CD14-positive monocyte (primary cell): ENCODE measurements at regions not wholly inside any gene's neighbourhood (a gene's known extent, or its start where the extent isn't known, plus 50 kb on each side); places are given as distances from the start of the nearest gene placed in this dataset.

Experiments used
- DNase-seq, 3 donors: peaks; one replicate each; pipeline ENCODE4 v3.0.0-alpha.2; 2011 to 2022
- H2AFZ ChIP-seq: 2 replicates; pipeline ENCODE4 v1.6.0; 2012; ENCODE audit warnings: mild to moderate bottlenecking, low read depth, low read length, inconsistent platforms; ENCODE audit not compliant: insufficient read depth, poor library complexity, severe bottlenecking
- H3K27ac ChIP-seq, 2 donors: 1 replicate in 1 of 2; 2 replicates in 1 of 2; pipeline ENCODE4 v1.5.1; 2012 to 2013; ENCODE audit warnings: low read length in 2 of 2, control low read depth in 1 of 2, inconsistent platforms in 1 of 2, low read depth in 1 of 2, mild to moderate bottlenecking in 1 of 2
- H3K27me3 ChIP-seq, 2 donors: one replicate each; pipeline versions ENCODE4 v1.6.0 to v1.6.1; 2011 to 2013; ENCODE audit warnings: low read length in 2 of 2; ENCODE audit not compliant: control insufficient read depth in 2 of 2, insufficient read depth in 2 of 2
- H3K36me3 ChIP-seq, 2 donors: replicated peaks in 1 of 2; 1 replicate in 1 of 2; 2 replicates in 1 of 2; pipeline versions ENCODE4 v1.5.1 to v1.6.1; 2012 to 2013; ENCODE audit warnings: low read length in 2 of 2, control low read depth in 1 of 2, inconsistent platforms in 1 of 2, mild to moderate bottlenecking in 1 of 2; ENCODE audit not compliant: insufficient read depth in 2 of 2, control insufficient read depth in 1 of 2
- H3K4me1 ChIP-seq, 2 donors: 1 replicate in 1 of 2; 2 replicates in 1 of 2; pipeline versions ENCODE4 v1.5.1 to v1.6.1; 2012 to 2013; ENCODE audit warnings: low read length in 2 of 2, control low read depth in 1 of 2, inconsistent platforms in 1 of 2, mild to moderate bottlenecking in 1 of 2, moderate library complexity in 1 of 2; ENCODE audit not compliant: insufficient read depth in 2 of 2, control insufficient read depth in 1 of 2
- H3K4me2 ChIP-seq: replicated peaks from 2 replicates; pipeline ENCODE3; 2012; ENCODE audit warnings: low read length, moderate library complexity, mild to moderate bottlenecking; ENCODE audit not compliant: poor library complexity, severe bottlenecking; ENCODE audit errors: extremely low read depth
- H3K4me3 ChIP-seq, 3 experiments: fragments of 200-600 bp in 1 of 3; sonication (generic) in 1 of 3; replicated peaks in 1 of 3; 1 replicate in 2 of 3; 2 replicates in 1 of 3; pipeline ENCODE4 v1.5.1; 2011 to 2013; ENCODE audit warnings: low read length in 3 of 3, mild to moderate bottlenecking in 3 of 3, control low read depth in 2 of 3, low read depth in 2 of 3, inconsistent platforms in 1 of 3, moderate library complexity in 1 of 3
- H3K79me2 ChIP-seq: 2 replicates; pipeline ENCODE4 v1.6.0; 2012; ENCODE audit warnings: mild to moderate bottlenecking, control low read depth, inconsistent platforms, low read length, moderate library complexity; ENCODE audit not compliant: insufficient read depth
- H3K9ac ChIP-seq: 2 replicates; pipeline ENCODE4 v1.6.0; 2017; ENCODE audit warnings: low read length, mild to moderate bottlenecking; ENCODE audit not compliant: insufficient read depth, poor library complexity, severe bottlenecking
- H3K9me3 ChIP-seq, 2 donors: replicated peaks in 1 of 2; 1 replicate in 1 of 2; 2 replicates in 1 of 2; pipeline versions ENCODE4 v1.5.1 to v1.6.1; 2012 to 2013; ENCODE audit warnings: low read length in 2 of 2, control low read depth in 1 of 2; ENCODE audit not compliant: control insufficient read depth in 1 of 2, insufficient read depth in 1 of 2
- H4K20me1 ChIP-seq: 2 replicates; pipeline ENCODE4 v1.6.0; 2012; ENCODE audit warnings: mild to moderate bottlenecking, low read length, control low read depth, moderate library complexity; ENCODE audit not compliant: insufficient read depth
- H3K27ac Mint-ChIP-seq, 7 donors: one replicate each; pipeline ENCODE4 v1.8.0; 2020; ENCODE audit warnings: mild to moderate bottlenecking in 7 of 7, mixed read lengths in 7 of 7, moderate library complexity in 6 of 7, inconsistent platforms in 2 of 7
- H3K27me3 Mint-ChIP-seq, 3 donors: one replicate each; pipeline ENCODE4 v1.8.0; 2021 to 2022; ENCODE audit warnings: low read depth in 3 of 3, mild to moderate bottlenecking in 3 of 3, mixed read lengths in 3 of 3, moderate library complexity in 3 of 3, inconsistent platforms in 1 of 3
- H3K36me3 Mint-ChIP-seq, 2 donors: one replicate each; pipeline ENCODE4 v1.8.0; 2020; ENCODE audit warnings: mixed read lengths in 2 of 2, inconsistent platforms in 1 of 2, mild to moderate bottlenecking in 1 of 2
- H3K4me1 Mint-ChIP-seq: one replicate; pipeline ENCODE4 v1.8.0; 2020; ENCODE audit warnings: mild to moderate bottlenecking, mixed read lengths
- H3K4me3 Mint-ChIP-seq, 2 donors: one replicate each; pipeline ENCODE4 v1.8.0; 2020; ENCODE audit warnings: mild to moderate bottlenecking in 2 of 2, mixed read lengths in 2 of 2, moderate library complexity in 1 of 2
- H3K9me3 Mint-ChIP-seq, 7 donors: one replicate each; pipeline ENCODE4 v1.8.0; 2020 to 2022; ENCODE audit warnings: mixed read lengths in 7 of 7, mild to moderate bottlenecking in 6 of 7, moderate library complexity in 6 of 7, inconsistent platforms in 2 of 7
- WGBS: methylation state at CpG from one replicate; pipeline ENCODE4 v1.1.5; 2013; ENCODE audit warnings: missing lambda C conversion rate; ENCODE audit not compliant: insufficient coverage; 5-methylcytosine and 5-hydroxymethylcytosine counted together
- intact Hi-C, 2 donors: fragments of 100-400 bp; cut with micrococcal nuclease; formaldehyde crosslinking; loops; one replicate each; pipeline versions ENCODE4 v1.15.0 to v1.15.1; 2023
- TF ChIP-seq, protein P1 (sequence below): fragments of 200-600 bp; IDR thresholded peaks from one replicate; pipeline ENCODE4 v1.8.0; 2022; ENCODE audit warnings: antibody characterized with exemption, mild to moderate bottlenecking

DNA sequence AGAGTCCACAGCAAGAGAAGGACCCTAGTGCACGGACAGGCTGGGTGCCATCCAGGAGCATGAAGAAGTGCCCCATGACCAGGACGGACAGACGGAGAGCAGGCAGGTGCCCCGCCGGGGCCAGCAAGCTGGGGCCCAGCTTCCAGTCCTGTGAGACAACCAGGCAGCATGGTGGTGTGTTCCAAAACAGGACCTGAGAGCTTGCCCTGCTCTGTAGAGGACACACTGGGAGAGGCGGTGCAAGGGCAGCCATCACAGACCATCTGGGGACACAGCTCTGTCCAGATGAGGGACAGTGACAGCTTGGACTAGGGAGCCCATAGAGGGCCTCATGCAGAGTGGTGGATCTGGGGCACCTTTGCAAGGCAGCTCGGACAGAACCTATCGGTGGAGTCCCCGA, 279.8 kb downstream of the EIPR1 start:
- intact Hi-C loops: no loop called here
- H2AFZ ChIP-seq: no peak overlapping the region
- H3K4me3 Mint-ChIP-seq: no peak overlapping the region
- H3K4me1 Mint-ChIP-seq: peaks cover 7% of the 10 kb centered on the region
- H3K4me2 ChIP-seq: no peak overlapping the region
- no peak overlapping the region for H3K9ac ChIP-seq
- WGBS: 95% methylated on average over 6 of the region's 9 CpGs
- no peak overlapping the region for H3K27ac ChIP-seq
- no peaks in the 10 kb centered on the region for H3K27me3 ChIP-seq
- no peak for DNase-seq
- no peaks in the 10 kb centered on the region for H3K79me2 ChIP-seq
- no peaks in the 10 kb centered on the region for H3K9me3 ChIP-seq
- no peak overlapping the region for H3K4me3 ChIP-seq
- TF ChIP-seq, protein P1, sequence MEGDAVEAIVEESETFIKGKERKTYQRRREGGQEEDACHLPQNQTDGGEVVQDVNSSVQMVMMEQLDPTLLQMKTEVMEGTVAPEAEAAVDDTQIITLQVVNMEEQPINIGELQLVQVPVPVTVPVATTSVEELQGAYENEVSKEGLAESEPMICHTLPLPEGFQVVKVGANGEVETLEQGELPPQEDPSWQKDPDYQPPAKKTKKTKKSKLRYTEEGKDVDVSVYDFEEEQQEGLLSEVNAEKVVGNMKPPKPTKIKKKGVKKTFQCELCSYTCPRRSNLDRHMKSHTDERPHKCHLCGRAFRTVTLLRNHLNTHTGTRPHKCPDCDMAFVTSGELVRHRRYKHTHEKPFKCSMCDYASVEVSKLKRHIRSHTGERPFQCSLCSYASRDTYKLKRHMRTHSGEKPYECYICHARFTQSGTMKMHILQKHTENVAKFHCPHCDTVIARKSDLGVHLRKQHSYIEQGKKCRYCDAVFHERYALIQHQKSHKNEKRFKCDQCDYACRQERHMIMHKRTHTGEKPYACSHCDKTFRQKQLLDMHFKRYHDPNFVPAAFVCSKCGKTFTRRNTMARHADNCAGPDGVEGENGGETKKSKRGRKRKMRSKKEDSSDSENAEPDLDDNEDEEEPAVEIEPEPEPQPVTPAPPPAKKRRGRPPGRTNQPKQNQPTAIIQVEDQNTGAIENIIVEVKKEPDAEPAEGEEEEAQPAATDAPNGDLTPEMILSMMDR: no peak
- H3K4me1 ChIP-seq: no peaks in the 10 kb centered on the region
- no peaks in the 10 kb centered on the region for H3K36me3 Mint-ChIP-seq
- peaks cover 16 to 25% (median 23%) of the 10 kb centered on the region in 3 donors for H3K27me3 Mint-ChIP-seq
- H3K27ac Mint-ChIP-seq: no peak overlapping the region
- H3K36me3 ChIP-seq: no peaks in the 10 kb centered on the region
- H4K20me1 ChIP-seq: no peaks in the 10 kb centered on the region
- peaks cover 0 to 5% (median 2%) of the 10 kb centered on the region in 7 donors for H3K9me3 Mint-ChIP-seq

DNA sequence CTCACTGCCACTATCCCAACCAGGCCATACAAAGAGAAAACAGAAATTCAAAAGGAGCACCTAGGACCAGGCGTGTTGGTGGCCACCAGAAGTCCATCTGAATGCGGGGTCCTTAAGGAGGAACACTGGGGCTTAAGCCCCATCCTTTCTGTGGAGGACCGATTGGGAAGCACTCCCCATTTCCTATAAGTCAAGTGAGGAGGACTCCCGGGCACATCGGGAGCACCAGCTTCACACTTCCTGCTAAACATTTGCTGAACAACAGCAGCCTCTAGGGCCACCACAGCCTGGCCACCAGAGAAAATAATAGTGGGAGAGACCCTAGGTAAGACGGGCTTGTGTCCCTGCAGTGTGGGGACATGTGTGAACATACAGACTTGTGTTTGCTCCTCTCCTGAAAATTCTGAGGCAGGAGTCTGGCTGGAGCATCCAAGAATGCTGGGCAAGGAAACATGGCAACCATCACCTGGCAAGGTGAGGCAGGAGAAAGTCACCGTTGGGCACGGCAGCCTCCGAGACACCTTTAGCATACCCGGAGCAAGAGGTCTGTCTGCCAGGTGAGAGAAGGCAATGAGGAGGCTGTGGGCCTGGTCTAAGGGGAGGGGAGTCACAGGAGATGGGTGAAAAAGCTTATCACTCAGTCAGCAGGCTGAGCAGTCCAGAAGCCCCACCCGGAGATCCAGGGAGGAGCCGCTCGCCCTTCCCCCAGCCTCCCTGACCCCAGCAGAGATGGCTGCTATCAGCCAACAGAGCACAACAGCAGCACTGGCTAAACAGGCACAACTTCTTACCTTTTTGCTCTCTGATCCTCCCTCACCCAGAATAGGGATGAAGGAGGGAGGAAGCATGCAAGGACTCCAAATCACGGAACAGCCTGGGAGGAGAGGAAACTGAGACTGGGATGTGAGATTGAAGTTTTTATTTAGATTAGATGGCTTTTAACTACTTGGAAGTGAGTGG, 282.3 kb downstream of the EIPR1 start:
- H3K9me3 Mint-ChIP-seq: peaks cover 0 to 4% (median 0%) of the 10 kb centered on the region in 7 donors
- H3K27me3 Mint-ChIP-seq: peaks cover 14 to 15% (median 14%) of the 10 kb centered on the region in 3 donors
- no peaks in the 10 kb centered on the region for H3K9me3 ChIP-seq
- H3K27ac Mint-ChIP-seq: no peak overlapping the region
- no peak overlapping the region for H2AFZ ChIP-seq
- H3K4me2 ChIP-seq: no peak overlapping the region
- H3K4me1 Mint-ChIP-seq: peaks cover 5% of the 10 kb centered on the region
- no peaks in the 10 kb centered on the region for H4K20me1 ChIP-seq
- no peak overlapping the region for H3K4me3 Mint-ChIP-seq
- H3K4me1 ChIP-seq: no peaks in the 10 kb centered on the region
- H3K27me3 ChIP-seq: no peaks in the 10 kb centered on the region
- H3K9ac ChIP-seq: no peak overlapping the region
- intact Hi-C loops: no loop called here
- TF ChIP-seq, protein P1: no peak
- 94% methylated on average over 8 of the region's 14 CpGs for WGBS
- H3K79me2 ChIP-seq: no peaks in the 10 kb centered on the region
- H3K36me3 Mint-ChIP-seq: no peaks in the 10 kb centered on the region
- DNase-seq: no peak
- H3K4me3 ChIP-seq: no peak overlapping the region
- H3K36me3 ChIP-seq: no peaks in the 10 kb centered on the region
- no peak overlapping the region for H3K27ac ChIP-seq
